Panc1 (cell line): ENCODE measurements at regions not wholly inside any gene's neighbourhood (a gene's known extent, or its start where the extent isn't known, plus 50 kb on each side); places are given as distances from the start of the nearest gene placed in this dataset.

ENCODE experiments used
- CTCF ChIP-seq: fragments of 450-650 bp; IDR thresholded peaks from 2 replicates; pipeline ENCODE4 v1.5.1; 2017; ENCODE audit warnings: mild to moderate bottlenecking
- POLR2AphosphoS5 ChIP-seq: IDR thresholded peaks from 2 replicates; pipeline ENCODE4 v1.6.1; 2012; ENCODE audit warnings: mild to moderate bottlenecking, low read depth, low read length, moderate library complexity
- SIN3A ChIP-seq: IDR thresholded peaks from 2 replicates; pipeline ENCODE4 v1.6.1; 2012; ENCODE audit warnings: low read depth, mild to moderate bottlenecking, low read length, moderate library complexity, borderline replicate concordance; ENCODE audit not compliant: insufficient read depth

GRCh38 chr14:36430169-36430568, 89.9 kb downstream of the NKX2-1 start:
- no peak for TF ChIP-seq CTCF
- no peak for TF ChIP-seq POLR2AphosphoS5
- no peak for TF ChIP-seq SIN3A
